ENCODE measurements at regions not wholly inside any gene's neighbourhood (a gene's known extent, or its start where the extent isn't known, plus 50 kb on each side); places are given as distances from the start of the nearest gene placed in this dataset.

GRCh38 chr18:76149734-76150133 lies 345.3 kb downstream of the ZNF516 start:
- TF ChIP-seq CTCF (conservative IDR thresholded peaks at IDR 0.05) (no peak), EZH2 (IDR thresholded peaks at IDR 0.05; ENCODE audit: low read depth) (no peak)
